PFSK-1 (cell line): ENCODE measurements at regions not wholly inside any gene's neighbourhood (a gene's known extent, or its start where the extent isn't known, plus 50 kb on each side); places are given as distances from the start of the nearest gene placed in this dataset.

Experiments
- FOXP2 ChIP-seq: optimal IDR thresholded peaks from 2 replicates; pipeline ENCODE3; 2011; ENCODE audit warnings: borderline replicate concordance, control low read depth, inconsistent platforms; ENCODE audit not compliant: insufficient read depth; ENCODE audit errors: extremely low read length, extremely low read depth
- POLR2AphosphoS5 ChIP-seq: IDR thresholded peaks from 2 replicates; pipeline ENCODE4 v1.6.1; 2012; ENCODE audit warnings: low read depth, mild to moderate bottlenecking, control low read depth, low read length, moderate library complexity
- TAF1 ChIP-seq: IDR thresholded peaks from 2 replicates; pipeline ENCODE4 v1.6.1; 2012; ENCODE audit warnings: low read length, control low read depth, borderline replicate concordance; ENCODE audit not compliant: insufficient read depth

DNA sequence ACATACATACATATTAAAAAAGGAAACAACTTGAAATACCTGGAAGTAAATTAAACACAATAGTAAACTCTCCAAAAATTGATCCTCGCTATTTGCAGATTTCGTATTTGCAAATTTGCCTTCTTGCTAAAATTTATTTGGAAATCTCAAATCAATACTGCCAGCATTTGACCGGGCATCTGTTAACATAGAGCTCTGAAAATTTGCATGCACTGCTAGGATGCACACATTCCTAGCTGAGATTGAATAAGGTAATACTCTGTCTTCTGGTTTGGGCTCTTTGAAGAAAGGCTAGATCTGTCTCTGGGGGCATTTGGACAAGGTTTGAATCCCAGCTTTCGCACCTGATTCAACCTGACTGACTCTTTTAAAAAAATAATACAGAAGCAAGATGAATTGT is 729.1 kb upstream of the MGAT4C start:
- TF ChIP-seq FOXP2 (no peak), TAF1 (no peak), POLR2AphosphoS5 (no peak)
